ENCODE measurements at regions not wholly inside any gene's neighbourhood (a gene's known extent, or its start where the extent isn't known, plus 50 kb on each side); places are given as distances from the start of the nearest gene placed in this dataset.

DNA sequence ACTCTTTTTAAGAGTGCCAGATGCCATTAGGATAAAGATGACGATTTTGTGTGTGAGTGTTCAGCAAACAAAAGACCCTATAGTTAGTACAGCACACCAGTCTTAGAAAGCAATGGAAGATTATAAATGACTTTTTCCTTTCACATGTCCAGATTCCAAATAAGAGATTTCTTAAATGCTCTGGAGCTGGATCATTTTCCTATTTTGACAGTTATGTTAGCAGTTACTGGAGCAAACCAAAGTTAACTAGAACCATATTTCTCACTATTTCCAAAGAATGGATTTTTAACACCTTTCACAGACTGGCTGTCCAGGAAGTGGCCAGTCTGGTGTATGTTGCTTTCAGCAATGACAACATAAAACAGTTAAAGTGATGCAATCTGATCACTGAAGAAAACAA, 905.8 kb upstream of the ADGRL2 start:
- ATAC-seq (no peak), DNase-seq (no peak)
- intact Hi-C loops (cut with DNase I): no loop called here

DNA sequence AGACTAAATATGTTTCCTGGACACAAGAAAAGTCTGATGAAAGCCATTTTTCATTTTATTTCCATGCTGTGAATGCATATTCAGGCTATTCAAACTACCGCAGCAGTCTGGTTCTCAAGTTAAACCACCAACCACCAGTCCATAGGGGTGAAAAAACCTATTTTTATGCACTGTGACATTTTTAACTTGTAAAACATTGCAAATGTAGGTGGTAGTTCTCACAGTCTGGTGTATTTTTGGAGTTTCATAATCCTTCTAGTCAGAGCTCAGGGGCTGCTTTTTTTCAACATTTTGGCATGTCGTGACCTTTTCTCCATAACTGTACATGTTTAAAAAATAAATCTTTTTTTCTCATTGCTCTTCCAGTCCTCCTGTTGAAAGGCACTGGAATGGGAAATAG, 907.6 kb upstream of the ADGRL2 start:
- intact Hi-C loops (cut with DNase I): no loop called here
- no peak for ATAC-seq

DNA sequence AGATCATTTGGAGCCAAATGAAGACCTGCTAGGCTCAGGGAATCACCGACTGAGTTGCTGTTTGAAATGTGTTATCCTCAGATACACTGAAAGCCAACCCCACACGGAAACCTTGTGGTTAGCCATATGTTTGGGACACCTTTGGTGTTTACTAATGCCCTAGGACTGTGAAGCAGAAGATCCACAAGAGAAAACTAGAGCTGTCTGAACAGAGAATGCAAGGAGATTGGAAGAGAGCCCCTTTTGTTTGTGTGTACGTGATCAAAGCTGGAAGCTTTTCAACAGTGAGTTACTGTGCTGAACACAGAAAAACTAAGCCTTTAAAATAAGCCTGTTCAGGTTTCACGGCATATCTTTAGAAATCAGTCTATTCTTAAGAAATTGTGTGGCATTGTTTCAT, 908.2 kb upstream of the ADGRL2 start:
- no peak for DNase-seq
- ATAC-seq: no peak
- intact Hi-C loops (cut with DNase I): no loop called here

More for the DNA sequence above, 907.6 kb upstream of the ADGRL2 start:
- DNase-seq: no peak

DNA sequence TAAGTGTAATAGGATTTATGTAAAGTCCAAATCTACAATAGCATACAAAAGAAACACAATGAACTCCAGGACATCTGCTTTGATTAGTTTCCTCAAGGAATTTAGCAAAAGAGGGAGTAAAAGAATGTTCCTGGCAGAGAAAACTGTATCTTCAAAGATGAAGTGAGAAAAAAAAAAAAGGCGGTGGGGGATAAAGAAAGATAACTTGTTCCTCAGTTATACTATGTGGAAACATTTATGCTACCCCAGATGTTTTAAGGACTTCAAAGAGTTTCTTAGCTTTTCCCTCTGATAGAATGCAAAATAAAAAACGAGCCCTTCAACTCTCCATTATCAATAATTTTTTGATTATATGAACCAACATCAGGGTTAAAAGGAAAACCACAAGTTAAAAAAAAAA, 908.9 kb upstream of the ADGRL2 start:
- no peak for DNase-seq
- intact Hi-C loops (cut with DNase I): no loop called here
- ATAC-seq: no peak

DNA sequence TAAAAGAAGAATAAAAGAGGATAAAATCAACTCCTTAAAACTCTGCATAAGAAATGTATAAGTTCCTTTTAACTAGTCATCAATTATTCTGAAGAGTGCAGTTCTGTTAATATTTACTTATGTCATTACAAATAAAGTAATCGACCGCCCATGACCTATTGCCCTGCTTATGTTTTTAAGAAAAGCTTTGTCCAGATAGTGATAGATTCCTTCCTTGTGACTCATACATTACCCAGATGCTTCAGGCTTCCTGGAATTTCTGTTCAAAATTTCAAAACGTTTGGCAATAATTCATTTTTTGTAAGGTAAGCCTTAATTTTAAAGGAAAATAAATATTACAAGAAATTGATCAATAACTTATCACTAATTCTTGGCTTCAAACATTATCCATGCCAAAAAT, 918.2 kb upstream of the ADGRL2 start:
- DNase-seq (no peak), ATAC-seq (peak in 1 of 2 donors; percentile 42)
- intact Hi-C loops (cut with DNase I): no loop called here

DNA sequence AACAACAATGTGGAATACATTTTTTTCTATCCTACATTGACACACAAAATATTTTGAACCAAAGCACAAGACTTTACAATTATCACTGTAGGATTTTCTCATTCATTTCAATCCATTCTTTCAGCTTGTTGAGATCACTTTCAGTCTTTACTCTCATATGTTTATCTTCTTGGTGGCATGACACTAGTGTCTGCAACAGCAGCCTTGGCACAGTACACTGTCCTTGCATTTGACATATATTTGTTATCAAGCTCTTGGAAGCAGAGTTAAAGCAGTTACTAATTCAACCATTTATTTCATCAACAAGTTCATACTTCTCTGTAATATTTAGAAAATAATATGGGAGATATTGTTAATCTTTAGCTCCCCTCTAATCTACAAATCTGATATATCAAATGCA, 922.4 kb upstream of the ADGRL2 start:
- no peak for ATAC-seq
- intact Hi-C loops (cut with DNase I): no loop called here
- no peak for DNase-seq

DNA sequence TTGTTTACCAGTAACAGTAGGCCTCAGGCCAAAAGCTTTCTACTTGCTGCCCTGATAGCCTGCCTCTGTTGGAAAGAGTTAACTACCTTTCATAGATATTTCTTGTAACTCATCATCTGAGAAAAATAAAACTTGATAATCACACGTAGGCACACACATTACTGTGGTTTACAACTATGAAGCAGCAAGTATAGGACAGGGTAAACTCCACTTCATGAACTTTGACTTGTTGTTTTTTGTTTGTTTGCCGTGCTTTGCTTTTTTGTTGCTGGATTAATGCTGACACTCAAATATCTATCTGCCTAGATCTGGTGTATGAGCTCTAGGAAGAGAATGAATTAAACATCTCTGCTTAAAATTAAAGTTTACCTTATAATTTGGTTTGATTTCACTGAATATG, 924.7 kb upstream of the ADGRL2 start:
- ATAC-seq: no peak
- DNase-seq: no peak
- intact Hi-C loops (cut with DNase I): no loop called here

DNA sequence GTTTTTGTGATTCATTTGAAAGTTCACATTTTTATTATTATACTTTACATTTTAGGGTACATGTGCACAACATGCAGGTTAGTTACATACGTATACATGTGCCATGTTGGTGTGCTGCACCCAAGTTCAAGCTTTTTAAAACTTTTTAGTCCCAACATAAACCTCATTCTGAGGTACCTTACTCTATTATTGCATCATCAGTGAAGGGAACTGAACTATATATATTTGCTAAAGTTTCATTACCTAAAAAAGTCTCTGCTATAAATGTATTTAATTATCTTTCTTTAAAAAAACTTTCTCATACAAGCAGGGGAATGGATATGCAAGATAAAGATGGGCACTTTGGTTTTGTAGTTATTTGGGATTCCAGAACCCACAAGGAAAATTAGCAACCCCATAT, 931.4 kb upstream of the ADGRL2 start:
- no peak for ATAC-seq
- no peak for DNase-seq
- intact Hi-C loops (cut with DNase I): no loop called here

DNA sequence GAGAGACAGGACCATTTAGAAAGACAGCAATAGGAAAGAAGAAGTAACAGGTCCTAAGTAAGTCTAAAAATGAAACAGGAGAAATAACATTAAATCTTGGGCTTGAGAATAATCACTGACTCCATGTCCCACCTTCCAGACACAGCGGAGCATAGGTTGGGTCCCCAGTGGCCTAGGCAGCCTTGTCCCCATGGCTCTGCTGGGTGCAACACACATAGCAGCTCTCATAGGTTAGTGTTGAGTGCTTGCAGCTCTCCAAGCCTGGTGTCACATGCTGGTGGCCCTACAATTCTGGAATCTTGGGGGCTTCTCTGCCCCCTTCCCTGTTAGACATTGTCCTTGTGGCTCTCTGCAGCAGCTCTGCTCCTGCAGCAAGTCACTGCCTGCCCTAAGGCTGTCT, 952.8 kb upstream of the ADGRL2 start:
- no peak for DNase-seq
- ATAC-seq: no peak
- intact Hi-C loops (cut with DNase I): no loop called here

DNA sequence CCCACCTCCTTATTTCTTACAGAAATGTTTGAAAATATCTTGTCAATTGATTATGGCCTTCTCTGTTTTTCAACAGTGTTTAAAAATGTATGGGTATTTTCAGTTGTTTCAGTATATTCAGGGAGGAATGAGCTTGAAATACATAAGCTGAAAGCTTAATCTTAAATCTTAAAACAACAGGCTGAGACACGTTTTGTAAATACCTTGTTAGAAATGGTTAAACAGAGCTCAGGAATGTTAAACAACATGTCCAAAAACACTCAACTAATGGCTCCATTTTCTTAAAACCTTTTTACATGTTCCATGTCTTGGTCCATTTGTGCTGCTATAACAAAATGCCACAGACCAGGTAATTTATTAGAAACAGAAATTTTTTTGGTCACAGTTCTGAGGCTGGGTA, 953.8 kb upstream of the ADGRL2 start:
- DNase-seq (no peak), ATAC-seq (no peak)
- intact Hi-C loops (cut with DNase I): no loop called here

DNA sequence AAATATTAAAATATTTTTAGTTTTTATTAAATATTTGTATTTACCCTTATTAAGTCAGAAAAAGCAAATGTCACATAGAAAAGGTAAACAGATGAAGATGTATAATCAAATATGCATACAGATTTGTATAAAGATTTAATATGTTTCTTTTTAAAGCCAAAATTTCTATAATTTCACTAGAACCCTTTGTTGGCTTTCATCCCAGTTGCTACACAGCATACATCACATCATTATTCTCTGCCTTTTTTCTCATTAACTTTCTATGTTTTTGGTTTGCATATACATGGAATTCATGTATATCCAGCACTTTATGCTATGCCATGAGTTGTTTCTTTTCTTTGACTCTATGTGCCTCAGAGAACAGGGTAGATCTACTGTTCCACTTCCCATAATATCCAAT, 957.9 kb upstream of the ADGRL2 start:
- intact Hi-C loops (cut with DNase I): no loop called here
- DNase-seq: no peak
- no peak for ATAC-seq

DNA sequence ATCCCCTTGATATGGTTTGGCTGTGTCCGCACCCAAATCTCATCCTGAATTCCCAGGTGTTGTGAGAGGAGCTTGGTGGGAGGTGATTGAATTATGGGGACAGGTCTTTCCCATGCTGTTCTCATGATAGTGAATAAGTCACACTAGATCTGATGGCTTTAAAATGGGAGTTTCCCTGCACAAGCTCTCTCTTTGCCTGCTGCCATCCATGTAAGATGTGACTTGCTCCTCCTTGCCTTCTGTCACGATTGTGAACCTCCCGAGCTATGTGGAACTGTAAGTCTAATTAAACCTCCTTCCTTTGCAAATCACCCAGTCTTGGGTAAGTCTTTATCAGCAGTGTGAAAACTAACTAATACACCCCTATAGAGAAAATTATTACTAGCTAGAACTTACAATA, 959.5 kb upstream of the ADGRL2 start:
- intact Hi-C loops (cut with DNase I): no loop called here
- DNase-seq: no peak
- ATAC-seq: no peak

DNA sequence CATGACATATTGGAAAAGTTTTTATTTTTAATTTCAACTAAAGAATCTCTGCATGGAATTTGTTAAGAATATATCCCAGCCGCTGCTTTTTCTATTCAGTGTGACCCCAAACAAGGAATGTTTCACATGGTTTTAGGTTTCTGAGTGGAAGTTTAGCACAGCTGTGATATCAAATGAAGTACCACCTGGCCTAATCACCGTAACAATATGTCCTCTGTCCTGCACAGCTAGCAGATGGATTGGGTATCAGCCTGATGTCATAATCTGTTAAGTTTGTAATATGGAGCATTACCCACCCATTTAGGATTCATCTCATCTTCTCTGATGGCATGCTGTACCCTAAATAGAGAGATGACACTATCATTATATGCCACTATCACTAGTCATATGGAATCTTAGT, 963.7 kb upstream of the ADGRL2 start:
- ATAC-seq (no peak), DNase-seq (no peak)
- intact Hi-C loops (cut with DNase I): no loop called here

DNA sequence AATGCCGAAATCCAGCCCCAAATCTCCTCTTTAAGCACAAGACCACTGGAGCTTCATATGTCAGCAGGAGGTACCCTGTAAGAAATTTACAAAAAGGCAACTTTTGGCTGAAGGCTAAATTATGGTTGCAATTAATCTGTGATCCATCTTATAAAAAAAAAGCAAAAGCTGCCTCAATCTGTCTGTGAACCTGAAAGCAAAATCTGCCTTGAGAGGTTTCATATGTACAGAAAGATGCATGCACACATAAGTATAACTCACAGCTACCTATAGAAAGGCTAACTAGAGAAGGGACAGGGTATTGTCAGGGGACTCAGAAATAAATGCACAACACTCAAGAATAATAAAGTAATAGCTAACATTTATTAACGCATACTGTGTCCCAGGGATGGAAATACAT, 964.2 kb upstream of the ADGRL2 start:
- DNase-seq (no peak), ATAC-seq (no peak)
- intact Hi-C loops (cut with DNase I): no loop called here

DNA sequence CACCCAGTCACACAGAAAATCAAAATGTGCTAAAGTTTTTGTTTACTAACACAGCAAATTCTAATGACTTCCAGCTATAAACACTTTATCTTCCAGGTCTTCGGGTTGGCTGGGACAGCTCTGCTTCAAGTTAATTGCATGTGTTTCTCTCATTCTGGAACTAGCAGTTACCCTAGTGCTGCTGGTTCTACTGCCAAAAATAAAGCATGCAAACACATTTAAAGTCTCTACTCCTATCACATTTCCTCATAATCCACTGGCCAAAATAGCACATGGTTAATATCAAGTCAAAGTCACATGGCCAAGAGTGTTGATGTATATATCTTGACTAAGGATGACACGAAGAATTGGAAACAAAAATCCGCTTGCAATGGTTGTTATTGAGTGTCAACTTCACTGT, 973.1 kb upstream of the ADGRL2 start:
- ATAC-seq: no peak
- intact Hi-C loops (cut with DNase I): no loop called here
- DNase-seq: no peak

DNA sequence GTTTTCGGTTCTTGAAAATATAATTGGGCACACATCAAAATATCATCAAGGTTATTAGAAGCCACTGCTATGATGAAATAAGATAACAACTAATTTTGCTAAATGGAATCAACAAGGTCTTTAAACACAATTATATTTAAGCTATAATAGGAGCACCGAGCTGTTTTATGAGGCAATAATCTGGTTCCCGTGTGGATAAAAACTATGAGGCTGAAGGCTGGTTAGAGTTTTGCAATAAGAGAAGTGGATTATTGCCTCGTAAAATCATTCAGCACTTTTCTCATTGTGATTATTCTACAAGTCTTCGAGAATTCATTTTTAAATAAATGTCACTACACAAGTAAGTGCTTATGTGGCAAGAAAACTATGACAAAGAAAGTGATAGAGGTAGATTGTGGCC, 975.7 kb upstream of the ADGRL2 start:
- ATAC-seq (no peak), DNase-seq (no peak)
- intact Hi-C loops (cut with DNase I): no loop called here

DNA sequence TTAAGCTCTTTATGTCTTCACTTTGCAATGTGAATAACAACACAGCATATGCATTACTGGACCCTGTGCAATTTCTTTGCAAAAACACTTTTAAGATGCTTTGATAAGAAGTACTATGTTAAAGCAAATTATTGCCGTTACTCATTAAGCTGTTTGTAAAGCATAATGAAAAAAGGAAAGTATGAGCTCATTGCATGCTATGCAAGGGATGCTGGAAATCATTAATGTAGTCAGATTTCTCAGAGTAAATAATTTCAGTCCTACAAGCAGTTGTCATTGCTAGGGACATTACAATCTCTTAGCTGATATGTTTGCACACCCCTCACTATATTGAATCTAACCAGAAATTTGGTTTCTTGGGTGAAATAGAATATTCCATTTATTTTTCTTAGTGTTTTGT, 982.5 kb upstream of the ADGRL2 start:
- intact Hi-C loops (cut with DNase I): no loop called here

DNA sequence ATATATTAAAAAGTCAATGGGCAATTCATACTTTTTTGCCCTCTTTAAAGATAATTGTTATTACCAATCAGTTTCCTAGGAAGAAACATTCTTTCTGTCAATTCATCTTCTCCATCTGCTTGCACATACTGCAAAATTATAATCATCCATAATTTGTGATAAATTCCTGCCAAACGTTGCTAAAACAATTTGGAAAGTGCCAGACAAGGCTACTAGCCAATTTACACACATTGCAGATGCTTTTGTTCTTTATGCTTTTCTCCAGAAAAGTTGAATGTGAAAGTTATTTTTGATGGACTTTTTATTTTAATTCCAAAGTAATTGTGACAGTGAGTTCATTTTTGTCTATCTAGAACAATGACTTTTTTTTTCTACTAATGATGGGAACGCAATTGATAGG, 992.8 kb upstream of the ADGRL2 start:
- DNase-seq (no peak), ATAC-seq (no peak)
- intact Hi-C loops (cut with DNase I): no loop called here

More for the DNA sequence above, 982.5 kb upstream of the ADGRL2 start:
- DNase-seq (no peak), ATAC-seq (no peak)

DNA sequence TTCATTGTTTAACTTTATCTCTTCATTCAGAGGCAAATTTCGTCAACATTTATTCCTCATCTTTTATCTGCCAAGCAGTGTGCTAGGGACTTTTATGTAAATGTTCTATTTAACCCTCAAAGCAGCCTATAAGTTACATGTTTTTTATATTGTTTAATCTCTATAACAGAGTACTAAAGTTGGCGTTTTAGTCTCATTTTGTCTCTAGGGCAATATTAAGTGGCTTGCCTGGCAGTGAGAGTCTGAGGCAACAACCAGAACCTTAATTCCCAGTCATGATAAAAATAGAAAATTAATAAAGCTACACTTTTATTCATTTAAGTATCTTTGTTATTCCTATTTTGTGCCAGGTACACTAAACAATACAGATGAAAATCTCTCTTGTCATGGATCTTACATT, 994.3 kb upstream of the ADGRL2 start:
- DNase-seq: no peak

DNA sequence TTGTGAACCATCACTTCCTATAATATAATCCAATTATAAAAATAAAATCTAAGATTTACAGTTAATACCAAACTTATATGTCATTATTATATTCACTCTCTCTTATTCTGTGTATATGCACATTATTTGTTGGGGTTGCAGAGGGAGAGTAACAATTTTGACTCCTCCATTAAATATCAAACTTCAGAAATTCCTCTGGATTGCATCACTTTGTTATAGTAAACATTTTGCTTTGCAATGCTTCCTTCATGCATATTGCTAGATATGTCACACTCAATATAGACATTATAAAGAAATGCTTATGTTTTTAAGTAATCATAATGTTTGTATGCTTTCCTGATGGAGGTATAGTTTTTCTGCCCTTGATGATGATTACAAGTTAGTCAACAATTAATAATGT, 999.0 kb upstream of the ADGRL2 start:
- DNase-seq (no peak), ATAC-seq (no peak)
- intact Hi-C loops (cut with DNase I): no loop called here

More for the DNA sequence above, 994.3 kb upstream of the ADGRL2 start:
- no peak for ATAC-seq
- intact Hi-C loops (cut with DNase I): no loop called here

DNA sequence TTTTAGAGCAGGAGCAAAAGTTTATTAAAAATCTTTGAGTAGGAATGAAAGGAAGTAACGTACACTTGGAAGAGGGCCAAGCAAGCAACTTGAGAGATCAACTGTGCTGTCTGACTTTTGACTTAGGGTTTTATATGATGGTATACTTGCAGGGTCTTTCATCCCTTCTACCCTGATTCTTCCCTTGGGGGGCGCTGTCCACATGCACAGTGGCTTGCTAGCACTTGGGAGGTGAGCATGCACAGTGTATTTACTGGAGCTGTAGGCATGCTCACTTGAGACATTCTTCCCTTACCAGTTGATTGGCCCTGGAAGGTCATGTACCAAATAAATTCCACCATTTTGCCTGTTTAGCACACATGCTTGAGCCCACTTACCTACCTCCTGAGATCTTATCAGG, 1001.3 kb upstream of the ADGRL2 start:
- DNase-seq (no peak), ATAC-seq (no peak)
- intact Hi-C loops (cut with DNase I): no loop called here

DNA sequence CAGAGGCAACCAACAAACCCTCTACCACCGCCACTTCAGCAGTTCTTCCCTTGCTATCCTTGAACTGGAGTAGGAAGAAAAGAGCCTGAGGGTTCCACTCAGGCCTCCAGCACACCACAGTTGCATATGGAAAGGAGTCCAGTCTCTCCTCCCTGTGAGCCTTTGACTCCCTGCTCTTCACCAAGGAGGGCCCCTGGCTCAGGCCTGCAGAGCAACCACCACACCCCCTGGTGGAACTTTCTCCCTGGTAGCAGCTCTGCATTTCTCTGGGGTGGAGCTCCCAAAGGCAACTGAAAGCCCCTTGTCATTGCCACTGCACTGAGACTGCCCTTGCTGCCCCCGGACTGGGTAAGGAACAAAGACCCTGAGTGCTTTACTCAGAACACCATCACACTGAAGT, 1021.5 kb upstream of the ADGRL2 start:
- intact Hi-C loops (cut with DNase I): no loop called here
- no peak for ATAC-seq
- DNase-seq: no peak

All from left cardiac atrium (tissue), 4 donors.